ENCODE measurements at regions not wholly inside any gene's neighbourhood (a gene's known extent, or its start where the extent isn't known, plus 50 kb on each side); places are given as distances from the start of the nearest gene placed in this dataset.

DNA sequence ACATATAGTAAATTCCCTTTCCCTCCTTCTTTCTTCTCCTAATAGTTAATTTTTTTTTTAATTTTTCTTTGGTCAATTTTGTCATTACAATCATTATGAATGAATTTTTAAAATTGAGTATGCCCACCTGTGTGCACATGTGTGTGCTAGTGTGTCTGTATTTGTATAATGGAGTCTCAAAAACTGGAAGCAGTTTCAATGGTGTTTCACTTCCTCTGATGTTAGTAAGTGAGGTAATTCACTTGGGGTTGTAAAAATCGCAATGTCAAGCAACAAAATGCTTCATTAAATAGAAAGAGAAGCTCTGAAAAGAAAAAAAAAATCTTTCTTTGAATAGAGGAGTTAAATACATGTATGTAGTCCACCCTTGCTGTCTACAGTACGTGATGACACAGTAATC lies 1467.6 kb upstream of the NUDT12 start:
- intact Hi-C loops (cut with micrococcal nuclease), result no loop called here
- ChIA-PET POLR2A (ENCODE audit: unreplicated experiment) (no interaction called here), CTCF (no interaction called here)
- H3K4ac ChIP-seq (ENCODE audit: low read depth, low read length), result no peak overlapping the region
- H2BK5ac ChIP-seq (ENCODE audit: low read depth, low read length, poor library complexity, severe bottlenecking), result no peak overlapping the region
- H3K4me2 ChIP-seq (ENCODE audit: low read depth, low read length), result no peak overlapping the region
- H3K4me1 ChIP-seq (ENCODE audit: control insufficient read depth, insufficient read depth, low read length), result no peaks in the 10 kb centered on the region
- H3K4me3 ChIP-seq (ENCODE audit: insufficient read depth, low read depth, low read length), result no peak overlapping the region
- BruUV-seq (replicated peaks), result no TSS peak
- no peak overlapping the region for H2AFZ ChIP-seq (replicated peaks; ENCODE audit: low read length, poor library complexity)
- no peaks in the 10 kb centered on the region for H3K79me1 ChIP-seq (ENCODE audit: low read depth in 1 of 2, low read length in 2 of 2)
- H3K14ac ChIP-seq (replicated peaks; ENCODE audit: low read depth, low read length), result no peak overlapping the region
- no peak overlapping the region for H2AK9ac ChIP-seq (replicated peaks; ENCODE audit: low read depth, low read length, poor library complexity)
- peaks cover 3% of the 10 kb centered on the region; the same call in 1 of the 2 replicates for H3K9me3 ChIP-seq (ENCODE audit: control insufficient read depth, insufficient read depth, low read length)
- H2BK120ac ChIP-seq (ENCODE audit: low read depth, low read length), result no peak overlapping the region
- TF ChIP-seq POLR2A (IDR thresholded peaks at IDR 0.05; ENCODE audit: low read depth, low read length), result no peak
- TF ChIP-seq, protein P1, sequence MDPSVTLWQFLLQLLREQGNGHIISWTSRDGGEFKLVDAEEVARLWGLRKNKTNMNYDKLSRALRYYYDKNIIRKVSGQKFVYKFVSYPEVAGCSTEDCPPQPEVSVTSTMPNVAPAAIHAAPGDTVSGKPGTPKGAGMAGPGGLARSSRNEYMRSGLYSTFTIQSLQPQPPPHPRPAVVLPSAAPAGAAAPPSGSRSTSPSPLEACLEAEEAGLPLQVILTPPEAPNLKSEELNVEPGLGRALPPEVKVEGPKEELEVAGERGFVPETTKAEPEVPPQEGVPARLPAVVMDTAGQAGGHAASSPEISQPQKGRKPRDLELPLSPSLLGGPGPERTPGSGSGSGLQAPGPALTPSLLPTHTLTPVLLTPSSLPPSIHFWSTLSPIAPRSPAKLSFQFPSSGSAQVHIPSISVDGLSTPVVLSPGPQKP (IDR thresholded peaks at IDR 0.05; ENCODE audit: borderline replicate concordance, low read depth, low read length), result no peak
- TF ChIP-seq, protein P2, sequence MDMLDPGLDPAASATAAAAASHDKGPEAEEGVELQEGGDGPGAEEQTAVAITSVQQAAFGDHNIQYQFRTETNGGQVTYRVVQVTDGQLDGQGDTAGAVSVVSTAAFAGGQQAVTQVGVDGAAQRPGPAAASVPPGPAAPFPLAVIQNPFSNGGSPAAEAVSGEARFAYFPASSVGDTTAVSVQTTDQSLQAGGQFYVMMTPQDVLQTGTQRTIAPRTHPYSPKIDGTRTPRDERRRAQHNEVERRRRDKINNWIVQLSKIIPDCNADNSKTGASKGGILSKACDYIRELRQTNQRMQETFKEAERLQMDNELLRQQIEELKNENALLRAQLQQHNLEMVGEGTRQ (IDR thresholded peaks at IDR 0.05; ENCODE audit: low read depth, low read length), result no peak
- TF ChIP-seq FOS (IDR thresholded peaks at IDR 0.05; ENCODE audit: low read depth, low read length), result no peak
- no peak for TF ChIP-seq MAZ (IDR thresholded peaks at IDR 0.05; ENCODE audit: borderline replicate concordance, low read depth, low read length)
- TF ChIP-seq BHLHE40 (IDR thresholded peaks at IDR 0.05; ENCODE audit: low read depth, low read length), result no peak
- TF ChIP-seq CHD1 (IDR thresholded peaks at IDR 0.05; ENCODE audit: low read depth, low read length), result no peak
- TF ChIP-seq MAFK (IDR thresholded peaks at IDR 0.05; ENCODE audit: low read depth, low read length), result no peak
- no peak for TF ChIP-seq NFE2L2 (IDR thresholded peaks at IDR 0.05; ENCODE audit: low read depth, low read length)
- TF ChIP-seq RAD21 (IDR thresholded peaks at IDR 0.05; ENCODE audit: low read length), result no peak
- TF ChIP-seq MXI1 (IDR thresholded peaks at IDR 0.05; ENCODE audit: borderline replicate concordance, low read depth, low read length), result no peak
- TF ChIP-seq SMC3 (IDR thresholded peaks at IDR 0.05; ENCODE audit: low read depth, low read length), result no peak
- TF ChIP-seq RCOR1 (IDR thresholded peaks at IDR 0.05; ENCODE audit: insufficient replicate concordance, low read length), result no peak
- no peak for TF ChIP-seq CEBPB (IDR thresholded peaks at IDR 0.05; ENCODE audit: low read depth, low read length)
- TF ChIP-seq RFX5 (IDR thresholded peaks at IDR 0.05; ENCODE audit: low read depth, low read length), result no peak
- TF ChIP-seq, protein P3, sequence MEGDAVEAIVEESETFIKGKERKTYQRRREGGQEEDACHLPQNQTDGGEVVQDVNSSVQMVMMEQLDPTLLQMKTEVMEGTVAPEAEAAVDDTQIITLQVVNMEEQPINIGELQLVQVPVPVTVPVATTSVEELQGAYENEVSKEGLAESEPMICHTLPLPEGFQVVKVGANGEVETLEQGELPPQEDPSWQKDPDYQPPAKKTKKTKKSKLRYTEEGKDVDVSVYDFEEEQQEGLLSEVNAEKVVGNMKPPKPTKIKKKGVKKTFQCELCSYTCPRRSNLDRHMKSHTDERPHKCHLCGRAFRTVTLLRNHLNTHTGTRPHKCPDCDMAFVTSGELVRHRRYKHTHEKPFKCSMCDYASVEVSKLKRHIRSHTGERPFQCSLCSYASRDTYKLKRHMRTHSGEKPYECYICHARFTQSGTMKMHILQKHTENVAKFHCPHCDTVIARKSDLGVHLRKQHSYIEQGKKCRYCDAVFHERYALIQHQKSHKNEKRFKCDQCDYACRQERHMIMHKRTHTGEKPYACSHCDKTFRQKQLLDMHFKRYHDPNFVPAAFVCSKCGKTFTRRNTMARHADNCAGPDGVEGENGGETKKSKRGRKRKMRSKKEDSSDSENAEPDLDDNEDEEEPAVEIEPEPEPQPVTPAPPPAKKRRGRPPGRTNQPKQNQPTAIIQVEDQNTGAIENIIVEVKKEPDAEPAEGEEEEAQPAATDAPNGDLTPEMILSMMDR (conservative IDR thresholded peaks at IDR 0.05; ENCODE audit: low read depth, low read length), result no peak
- H3K27me3 ChIP-seq (ENCODE audit: control insufficient read depth, insufficient read depth, low read length), result no peaks in the 10 kb centered on the region
- H4K20me1 ChIP-seq (ENCODE audit: insufficient read depth, low read length), result no peaks in the 10 kb centered on the region
- H3K27ac ChIP-seq (ENCODE audit: insufficient read depth, low read length), result no peak overlapping the region
- in situ Hi-C loops (cut with MboI; ENCODE audit: low sequenced_read_pairs), result no loop called here
- H3K23ac ChIP-seq (ENCODE audit: low read depth, low read length), result no peak overlapping the region
- DNase-seq (no peak), ATAC-seq (ENCODE audit: low read depth) (no peak)
- no peak overlapping the region for H4K8ac ChIP-seq (ENCODE audit: low read depth in 2 of 2, low read length in 2 of 2)
- no peak overlapping the region for H4K91ac ChIP-seq (ENCODE audit: insufficient read depth, low read depth, low read length)
- H3K9ac ChIP-seq (ENCODE audit: low read depth, low read length), result no peak overlapping the region
- no peak overlapping the region for H2BK20ac ChIP-seq (ENCODE audit: low read depth, low read length)
- WGBS, 2 experiments (ENCODE audit: extremely low coverage in 2 of 2, insufficient read length in 1 of 2), result no CpG with 5 or more reads among the region's 2 CpGs
- no peak overlapping the region for H4K5ac ChIP-seq (ENCODE audit: low read depth, low read length)
- dilution Hi-C loops (cut with HindIII; ENCODE audit: low sequenced_read_pairs, unreplicated experiment), result no loop called here
- H3K56ac ChIP-seq (ENCODE audit: extremely low read depth, insufficient read depth, low read length), result no peak overlapping the region
- no peaks in the 10 kb centered on the region for H3K36me3 ChIP-seq (ENCODE audit: control insufficient read depth, insufficient read depth, low read length)
- no peak overlapping the region for H2BK15ac ChIP-seq (ENCODE audit: low read depth, low read length)
- no peak overlapping the region for H3K18ac ChIP-seq (ENCODE audit: low read depth, low read length)
- H2AK5ac ChIP-seq (ENCODE audit: low read depth, low read length), result no peak overlapping the region
- no peaks in the 10 kb centered on the region for H3K9me1 ChIP-seq (ENCODE audit: insufficient read depth, low read length)

Measured in IMR-90 (cell line).